H9 (cell line): ENCODE measurements at regions not wholly inside any gene's neighbourhood (a gene's known extent, or its start where the extent isn't known, plus 50 kb on each side); places are given as distances from the start of the nearest gene placed in this dataset.

Experiments
- DNase-seq: peaks from one replicate; pipeline ENCODE4 v3.0.0-alpha.2; 2017
- H2AFZ ChIP-seq: one replicate; pipeline ENCODE4 v1.6.1; 2013; ENCODE audit warnings: mild to moderate bottlenecking, low read length, control low read depth, moderate library complexity
- H2AK5ac ChIP-seq: 2 replicates; pipeline ENCODE4 v1.6.1; 2013; ENCODE audit warnings: low read length, control low read depth, mixed read lengths; ENCODE audit not compliant: insufficient read length
- H2BK120ac ChIP-seq: one replicate; pipeline ENCODE4 v1.6.1; 2013; ENCODE audit warnings: low read depth, mild to moderate bottlenecking, low read length, control low read depth, inconsistent platforms; ENCODE audit not compliant: poor library complexity, severe bottlenecking
- H2BK12ac ChIP-seq: 2 replicates; pipeline ENCODE4 v1.6.1; 2013; ENCODE audit warnings: low read length, control low read depth, mixed read lengths, low read depth; ENCODE audit not compliant: insufficient read length
- H2BK15ac ChIP-seq: 2 replicates; pipeline ENCODE4 v1.6.1; 2013; ENCODE audit warnings: low read depth, low read length, control low read depth
- H2BK20ac ChIP-seq: one replicate; pipeline ENCODE4 v1.6.1; 2013; ENCODE audit warnings: low read depth, mild to moderate bottlenecking, low read length, control low read depth, inconsistent platforms; ENCODE audit not compliant: poor library complexity, severe bottlenecking
- H2BK5ac ChIP-seq: 2 replicates; pipeline ENCODE4 v1.6.1; 2013; ENCODE audit warnings: low read length, control low read depth, mixed read lengths; ENCODE audit not compliant: insufficient read length
- H3K14ac ChIP-seq: 2 replicates; pipeline ENCODE4 v1.6.1; 2013; ENCODE audit warnings: low read length, control low read depth; ENCODE audit not compliant: insufficient read depth
- H3K18ac ChIP-seq: 2 replicates; pipeline ENCODE4 v1.6.1; 2013; ENCODE audit warnings: low read depth, mild to moderate bottlenecking, mixed read lengths, low read length, control low read depth; ENCODE audit not compliant: insufficient read length
- H3K23ac ChIP-seq: 2 replicates; pipeline ENCODE4 v1.6.1; 2013; ENCODE audit warnings: low read length, control low read depth, mixed read lengths, low read depth; ENCODE audit not compliant: insufficient read length
- H3K23me2 ChIP-seq: 2 replicates; pipeline ENCODE4 v1.6.1; 2013; ENCODE audit warnings: low read depth, mild to moderate bottlenecking, mixed read lengths, low read length, control low read depth; ENCODE audit not compliant: insufficient read length, poor library complexity, severe bottlenecking
- H3K27ac ChIP-seq: 2 replicates; pipeline ENCODE4 v1.5.1; 2013; ENCODE audit warnings: low read length, control low read depth, mixed read lengths, low read depth; ENCODE audit not compliant: insufficient read length
- H3K27me3 ChIP-seq: 2 replicates; pipeline ENCODE4 v1.6.1; 2013; ENCODE audit warnings: low read length, control low read depth, inconsistent platforms; ENCODE audit not compliant: insufficient read depth
- H3K4ac ChIP-seq: 2 replicates; pipeline ENCODE4 v1.6.1; 2013; ENCODE audit warnings: low read depth, mild to moderate bottlenecking, control low read depth, inconsistent platforms, low read length, moderate library complexity
- H3K4me1 ChIP-seq: 2 replicates; pipeline ENCODE4 v1.6.1; 2013; ENCODE audit warnings: low read length, control low read depth, inconsistent platforms; ENCODE audit not compliant: insufficient read depth
- H3K4me2 ChIP-seq: 2 replicates; pipeline ENCODE4 v1.6.1; 2013; ENCODE audit warnings: low read length, control low read depth, mixed read lengths; ENCODE audit not compliant: insufficient read length, insufficient read depth
- H3K56ac ChIP-seq: 2 replicates; pipeline ENCODE4 v1.6.1; 2013; ENCODE audit warnings: low read depth, mild to moderate bottlenecking, mixed read lengths, low read length, control low read depth; ENCODE audit not compliant: insufficient read length
- H3K79me1 ChIP-seq: 2 replicates; pipeline ENCODE4 v1.6.1; 2013; ENCODE audit warnings: low read depth, mild to moderate bottlenecking, moderate library complexity, low read length, control low read depth, inconsistent platforms; ENCODE audit not compliant: insufficient read depth, poor library complexity, severe bottlenecking
- H3K79me2 ChIP-seq: 2 replicates; pipeline ENCODE4 v1.6.1; 2013; ENCODE audit warnings: low read length, control low read depth, inconsistent platforms; ENCODE audit not compliant: insufficient read depth
- H3K9ac ChIP-seq: 2 replicates; pipeline ENCODE4 v1.6.1; 2013; ENCODE audit warnings: low read length, control low read depth, mixed read lengths; ENCODE audit not compliant: insufficient read length; ENCODE audit errors: extremely low read depth
- H3K9me3 ChIP-seq: one replicate; pipeline ENCODE4 v1.6.1; 2013; ENCODE audit warnings: low read depth, low read length, inconsistent platforms; ENCODE audit not compliant: control insufficient read depth
- H3T11ph ChIP-seq: one replicate; pipeline ENCODE4 v1.6.1; 2013; ENCODE audit warnings: mild to moderate bottlenecking, low read length, control low read depth, inconsistent platforms
- H4K20me1 ChIP-seq: one replicate; pipeline ENCODE4 v1.6.1; 2013; ENCODE audit not compliant: control insufficient read depth, insufficient read length, insufficient read depth
- H4K5ac ChIP-seq: 2 replicates; pipeline ENCODE4 v1.6.1; 2013; ENCODE audit warnings: low read depth, mild to moderate bottlenecking, mixed read lengths, low read length, control low read depth; ENCODE audit not compliant: insufficient read length
- H4K8ac ChIP-seq: replicated peaks from 2 replicates; pipeline ENCODE4 v1.6.1; 2013; ENCODE audit warnings: low read length, control low read depth, mixed read lengths, low read depth; ENCODE audit not compliant: insufficient read length
- H4K91ac ChIP-seq: 2 replicates; pipeline ENCODE4 v1.6.1; 2013; ENCODE audit warnings: low read depth, mild to moderate bottlenecking, moderate library complexity, mixed read lengths, low read length, control low read depth; ENCODE audit not compliant: insufficient read length
- H3K27ac Mint-ChIP-seq, 3 experiments: 2 replicates in 2 of 3; 3 replicates in 1 of 3; pipeline ENCODE4 v1.8.0; 2020 to 2021; ENCODE audit warnings: mixed read lengths in 3 of 3, mild to moderate bottlenecking in 1 of 3, moderate library complexity in 1 of 3
- H3K27me3 Mint-ChIP-seq: 2 replicates; pipeline ENCODE4 v1.8.0; 2021; ENCODE audit warnings: low read depth, mild to moderate bottlenecking, moderate library complexity, mixed read lengths
- H3K36me3 Mint-ChIP-seq, 3 experiments: 2 replicates in 2 of 3; 3 replicates in 1 of 3; pipeline ENCODE4 v1.8.0; 2020 to 2021; ENCODE audit warnings: low read depth in 3 of 3, mixed read lengths in 3 of 3; ENCODE audit not compliant: insufficient read depth in 1 of 3
- H3K4me1 Mint-ChIP-seq, 2 experiments: 2 replicates each; pipeline ENCODE4 v1.8.0; 2020; ENCODE audit warnings: mixed read lengths in 2 of 2
- H3K4me3 Mint-ChIP-seq, 2 experiments: 2 replicates in 1 of 2; 3 replicates in 1 of 2; pipeline ENCODE4 v1.8.0; 2020 to 2021; ENCODE audit warnings: mild to moderate bottlenecking in 2 of 2, mixed read lengths in 2 of 2, moderate library complexity in 1 of 2
- H3K9me3 Mint-ChIP-seq, 2 experiments: 2 replicates in 1 of 2; 3 replicates in 1 of 2; pipeline ENCODE4 v1.8.0; 2020; ENCODE audit warnings: mild to moderate bottlenecking in 2 of 2, mixed read lengths in 2 of 2, moderate library complexity in 1 of 2
- TF ChIP-seq, protein P1 (sequence below): fragments of 200-600 bp; sonication (generic); conservative IDR thresholded peaks from 3 replicates; pipeline ENCODE4 v1.8.0; 2021; ENCODE audit warnings: antibody characterized with exemption, mild to moderate bottlenecking

DNA sequence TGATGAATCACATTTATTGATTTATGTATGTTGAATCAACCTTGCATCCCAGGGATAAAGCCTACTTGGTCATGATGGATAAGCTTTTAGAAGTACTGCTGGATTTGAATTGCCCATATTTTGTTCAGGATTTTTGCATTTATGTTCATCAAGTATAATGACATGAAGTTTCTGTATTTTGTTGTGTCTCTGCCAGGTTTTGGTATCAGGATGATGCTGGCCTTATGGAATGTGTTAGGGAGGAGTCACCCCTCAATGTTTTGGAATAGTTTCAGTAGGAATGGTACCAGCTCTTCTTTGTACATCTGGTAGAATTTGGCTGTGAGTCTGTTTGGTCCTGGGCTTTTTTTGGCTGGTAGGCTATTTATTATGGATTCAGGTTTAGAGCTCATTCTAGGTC is 1643.1 kb upstream of the B3GALT2 start:
- Histone ChIP-seq H3K4ac (no peak overlapping the region), H4K20me1 (no peaks in the 10 kb centered on the region), H4K5ac (no peak overlapping the region), H4K91ac (no peak overlapping the region), H3K79me1 (no peaks in the 10 kb centered on the region), H3K14ac (no peak overlapping the region), H2AK5ac (no peak overlapping the region), H3K18ac (no peak overlapping the region), H2BK120ac (no peak overlapping the region), H3K4me1 (no peaks in the 10 kb centered on the region), H3K27ac (no peak overlapping the region), H2BK12ac (no peak overlapping the region), H3K27me3 (no peaks in the 10 kb centered on the region), H3K4me2 (no peak overlapping the region), H3K9me3 (no peaks in the 10 kb centered on the region), H4K8ac (no peak overlapping the region), H3K9ac (no peak overlapping the region), H2BK20ac (no peak overlapping the region), H3T11ph (no peak overlapping the region), H2BK5ac (no peak overlapping the region), H3K56ac (no peak overlapping the region), H2AFZ (no peak overlapping the region), H3K23me2 (no peaks in the 10 kb centered on the region), H3K79me2 (no peaks in the 10 kb centered on the region), H2BK15ac (no peak overlapping the region), H3K23ac (no peak overlapping the region)
- Mint-ChIP-seq H3K9me3 (no peaks in the 10 kb centered on the region), H3K27me3 (peaks cover 2% of the 10 kb centered on the region; the same call in 1 of the 2 replicates), H3K4me1 (no peaks in the 10 kb centered on the region), H3K27ac (no peak overlapping the region), H3K4me3 (no peak overlapping the region), H3K36me3 (no peaks in the 10 kb centered on the region)
- no peak for DNase-seq
- TF ChIP-seq, protein P1, sequence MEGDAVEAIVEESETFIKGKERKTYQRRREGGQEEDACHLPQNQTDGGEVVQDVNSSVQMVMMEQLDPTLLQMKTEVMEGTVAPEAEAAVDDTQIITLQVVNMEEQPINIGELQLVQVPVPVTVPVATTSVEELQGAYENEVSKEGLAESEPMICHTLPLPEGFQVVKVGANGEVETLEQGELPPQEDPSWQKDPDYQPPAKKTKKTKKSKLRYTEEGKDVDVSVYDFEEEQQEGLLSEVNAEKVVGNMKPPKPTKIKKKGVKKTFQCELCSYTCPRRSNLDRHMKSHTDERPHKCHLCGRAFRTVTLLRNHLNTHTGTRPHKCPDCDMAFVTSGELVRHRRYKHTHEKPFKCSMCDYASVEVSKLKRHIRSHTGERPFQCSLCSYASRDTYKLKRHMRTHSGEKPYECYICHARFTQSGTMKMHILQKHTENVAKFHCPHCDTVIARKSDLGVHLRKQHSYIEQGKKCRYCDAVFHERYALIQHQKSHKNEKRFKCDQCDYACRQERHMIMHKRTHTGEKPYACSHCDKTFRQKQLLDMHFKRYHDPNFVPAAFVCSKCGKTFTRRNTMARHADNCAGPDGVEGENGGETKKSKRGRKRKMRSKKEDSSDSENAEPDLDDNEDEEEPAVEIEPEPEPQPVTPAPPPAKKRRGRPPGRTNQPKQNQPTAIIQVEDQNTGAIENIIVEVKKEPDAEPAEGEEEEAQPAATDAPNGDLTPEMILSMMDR, result no peak
